ENCODE measurements at regions not wholly inside any gene's neighbourhood (a gene's known extent, or its start where the extent isn't known, plus 50 kb on each side); places are given as distances from the start of the nearest gene placed in this dataset.

GRCh38 chr18:25896956-25897355 is 193.5 kb downstream of the SS18 start:
- WGBS = 77% methylated on average over 4 of the region's 4 CpGs
- intact Hi-C loops (cut with DNase I) = loop anchor here (5.0 kb wide), 1 partner anchor 1020 kb away; no protein-coding TSS in a partner anchor

GRCh38 chr18:25896178-25896780 is 194.1 kb downstream of the SS18 start:
- Histone ChIP-seq H3K27me3 (replicated peaks; ENCODE audit: insufficient read depth) (no peaks in the 10 kb centered on the region), H3K9me3 (no peaks in the 10 kb centered on the region), H3K27ac (no peak overlapping the region), H3K36me3 (no peaks in the 10 kb centered on the region), H3K4me1 (replicated peaks) (no peaks in the 10 kb centered on the region), H3K4me3 (no peak overlapping the region)
- TF ChIP-seq POLR2A (IDR thresholded peaks at IDR 0.05) = no peak
- TF ChIP-seq CTCF (IDR thresholded peaks at IDR 0.05) = peak in 3 of 4 experiments; percentile 50 to 58 (median 56)
- intact Hi-C loops (cut with DNase I) = loop anchor here (5.0 kb wide), 1 partner anchor 1019 kb away; no protein-coding TSS in a partner anchor
- peak; percentile 14 for DNase-seq (ENCODE audit: low spot score)
- WGBS = 25% methylated on average over 10 of the region's 10 CpGs

More at GRCh38 chr18:25896956-25897355, 193.5 kb downstream of the SS18 start:
- Histone ChIP-seq H3K27ac (no peak overlapping the region), H3K4me1 (replicated peaks) (no peaks in the 10 kb centered on the region), H3K36me3 (no peaks in the 10 kb centered on the region), H3K27me3 (replicated peaks; ENCODE audit: insufficient read depth) (no peaks in the 10 kb centered on the region), H3K4me3 (no peak overlapping the region), H3K9me3 (no peaks in the 10 kb centered on the region)
- TF ChIP-seq POLR2AphosphoS5 (IDR thresholded peaks at IDR 0.05) (no peak), POLR2A (IDR thresholded peaks at IDR 0.05) (no peak), CTCF (IDR thresholded peaks at IDR 0.05) (no peak)
- no peak for DNase-seq (ENCODE audit: low spot score)

- no peak for DNase-seq (ENCODE audit: low spot score)
- H3K36me3 ChIP-seq = no peaks in the 10 kb centered on the region
- intact Hi-C loops (cut with DNase I) = loop anchor here (5.0 kb wide), 1 partner anchor 1018 kb away; no protein-coding TSS in a partner anchor
- no peaks in the 10 kb centered on the region for H3K9me3 ChIP-seq
- TF ChIP-seq POLR2AphosphoS5 (IDR thresholded peaks at IDR 0.05) (no peak), POLR2A (IDR thresholded peaks at IDR 0.05) (no peak), CTCF (IDR thresholded peaks at IDR 0.05) (no peak)
- H3K4me3 ChIP-seq = no peak overlapping the region
- WGBS = 74% methylated on average over 3 of the region's 3 CpGs
- H3K27ac ChIP-seq = no peak overlapping the region
- H3K27me3 ChIP-seq (replicated peaks; ENCODE audit: insufficient read depth) = no peaks in the 10 kb centered on the region
- H3K4me1 ChIP-seq (replicated peaks) = no peaks in the 10 kb centered on the region
These were observed 194.9 kb downstream of the SS18 start for GRCh38 chr18:25895518-25895917.

- no peaks in the 10 kb centered on the region for H3K36me3 ChIP-seq
- no peaks in the 10 kb centered on the region for H3K4me1 ChIP-seq (replicated peaks)
- no peak for DNase-seq (ENCODE audit: low spot score)
- intact Hi-C loops (cut with DNase I) = no loop called here
- H3K4me3 ChIP-seq = no peak overlapping the region
- TF ChIP-seq POLR2AphosphoS5 (IDR thresholded peaks at IDR 0.05) (no peak), CTCF (IDR thresholded peaks at IDR 0.05) (no peak), POLR2A (IDR thresholded peaks at IDR 0.05) (no peak)
- no peaks in the 10 kb centered on the region for H3K27me3 ChIP-seq (replicated peaks; ENCODE audit: insufficient read depth)
- no peak overlapping the region for H3K27ac ChIP-seq
- no peaks in the 10 kb centered on the region for H3K9me3 ChIP-seq
These were observed 204.1 kb downstream of the SS18 start for GRCh38 chr18:25886283-25886682.

- Histone ChIP-seq H3K36me3 (no peaks in the 10 kb centered on the region), H3K27ac (no peak overlapping the region), H3K4me3 (no peak overlapping the region), H3K27me3 (replicated peaks; ENCODE audit: insufficient read depth) (no peaks in the 10 kb centered on the region), H3K9me3 (no peaks in the 10 kb centered on the region), H3K4me1 (replicated peaks) (no peaks in the 10 kb centered on the region)
- 27% methylated on average over 4 of the region's 4 CpGs for WGBS
- TF ChIP-seq CTCF (IDR thresholded peaks at IDR 0.05) = no peak
- peak; percentile 86 for TF ChIP-seq POLR2AphosphoS5 (IDR thresholded peaks at IDR 0.05)
- no peak for TF ChIP-seq POLR2A (IDR thresholded peaks at IDR 0.05)
- peak; percentile 32 for DNase-seq (ENCODE audit: low spot score)
- intact Hi-C loops (cut with DNase I) = no loop called here
These were observed 207.3 kb downstream of the SS18 start for GRCh38 chr18:25883091-25883490.
